ENCODE measurements at regions not wholly inside any gene's neighbourhood (a gene's known extent, or its start where the extent isn't known, plus 50 kb on each side); places are given as distances from the start of the nearest gene placed in this dataset.
A peak's percentile ranks its signal among the peaks of the same experiment; 100 is the strongest.

DNA sequence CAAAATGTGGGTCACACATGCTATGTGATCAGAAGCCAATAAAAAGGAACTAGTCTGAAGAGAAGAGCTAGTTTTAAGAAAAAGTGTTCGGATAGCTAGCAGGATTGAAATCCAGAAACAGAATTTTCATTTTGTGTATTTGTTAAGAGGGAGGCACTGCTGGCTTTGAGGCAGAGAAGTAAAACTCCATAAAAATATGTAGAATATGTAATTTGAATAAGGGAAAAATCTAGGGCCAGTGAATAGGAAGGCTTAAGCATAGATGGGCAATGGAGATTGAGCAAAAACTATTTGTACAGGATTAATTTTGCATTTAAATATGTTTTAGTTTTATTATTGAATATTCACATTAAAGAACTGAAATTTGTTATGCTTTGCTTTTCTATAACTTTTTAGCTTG is 399.9 kb upstream of the PITX2 start:
- Mint-ChIP-seq H3K4me3 (no peak overlapping the region), H3K27ac (no peak overlapping the region), H3K27me3 (ENCODE audit: insufficient read depth) (peaks cover 3% of the 10 kb centered on the region), H3K36me3 (ENCODE audit: low read depth) (no peaks in the 10 kb centered on the region), H3K4me1 (peaks cover 39% of the 10 kb centered on the region), H3K9me3 (no peaks in the 10 kb centered on the region)
- TF ChIP-seq, protein P1, sequence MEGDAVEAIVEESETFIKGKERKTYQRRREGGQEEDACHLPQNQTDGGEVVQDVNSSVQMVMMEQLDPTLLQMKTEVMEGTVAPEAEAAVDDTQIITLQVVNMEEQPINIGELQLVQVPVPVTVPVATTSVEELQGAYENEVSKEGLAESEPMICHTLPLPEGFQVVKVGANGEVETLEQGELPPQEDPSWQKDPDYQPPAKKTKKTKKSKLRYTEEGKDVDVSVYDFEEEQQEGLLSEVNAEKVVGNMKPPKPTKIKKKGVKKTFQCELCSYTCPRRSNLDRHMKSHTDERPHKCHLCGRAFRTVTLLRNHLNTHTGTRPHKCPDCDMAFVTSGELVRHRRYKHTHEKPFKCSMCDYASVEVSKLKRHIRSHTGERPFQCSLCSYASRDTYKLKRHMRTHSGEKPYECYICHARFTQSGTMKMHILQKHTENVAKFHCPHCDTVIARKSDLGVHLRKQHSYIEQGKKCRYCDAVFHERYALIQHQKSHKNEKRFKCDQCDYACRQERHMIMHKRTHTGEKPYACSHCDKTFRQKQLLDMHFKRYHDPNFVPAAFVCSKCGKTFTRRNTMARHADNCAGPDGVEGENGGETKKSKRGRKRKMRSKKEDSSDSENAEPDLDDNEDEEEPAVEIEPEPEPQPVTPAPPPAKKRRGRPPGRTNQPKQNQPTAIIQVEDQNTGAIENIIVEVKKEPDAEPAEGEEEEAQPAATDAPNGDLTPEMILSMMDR (conservative IDR thresholded peaks at IDR 0.05), result no peak
- Histone ChIP-seq H3K4me3 (ENCODE audit: low read length) (no peak overlapping the region), H3K27ac (ENCODE audit: low read depth, low read length) (no peak overlapping the region), H3K4me1 (ENCODE audit: control insufficient read depth, insufficient read depth, low read length) (peaks cover 9% of the 10 kb centered on the region), H3K9me3 (ENCODE audit: control insufficient read depth, low read length) (no peaks in the 10 kb centered on the region), H3K9ac (ENCODE audit: extremely low read depth, low read length, poor library complexity, severe bottlenecking) (no peak overlapping the region), H3K27me3 (ENCODE audit: control insufficient read depth, insufficient read depth, low read length, poor library complexity, severe bottlenecking) (no peaks in the 10 kb centered on the region), H3K36me3 (ENCODE audit: control insufficient read depth, insufficient read depth, low read length) (no peaks in the 10 kb centered on the region)
- 91 to 95% methylated on average over 1 of the region's 1 CpG for WGBS, 2 experiments (ENCODE audit: insufficient coverage in 1 of 2, insufficient read length in 1 of 2)
- no peak for DNase-seq

DNA sequence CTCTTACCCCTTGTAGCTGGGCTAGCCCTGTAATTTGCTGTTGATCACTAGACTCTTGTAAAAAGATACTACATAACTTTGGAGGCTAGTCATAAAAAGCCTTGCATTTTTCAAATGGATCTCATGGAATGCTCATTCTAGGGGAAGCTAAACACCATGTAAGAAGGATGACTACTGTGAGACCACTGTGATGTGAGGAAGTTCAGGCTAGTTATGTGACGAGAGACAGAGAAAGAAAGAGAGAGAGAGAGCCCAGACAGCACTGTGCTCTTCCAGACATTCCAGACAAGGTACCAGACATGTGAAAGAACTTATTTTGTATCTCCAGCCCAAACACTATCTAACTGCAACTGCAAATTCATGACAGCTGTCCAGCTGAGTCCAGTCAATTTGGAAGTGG is 404.6 kb upstream of the PITX2 start:
- Histone ChIP-seq H3K9me3 (ENCODE audit: control insufficient read depth, low read length) (peaks cover 6% of the 10 kb centered on the region), H3K36me3 (ENCODE audit: control insufficient read depth, insufficient read depth, low read length) (no peaks in the 10 kb centered on the region), H3K4me1 (ENCODE audit: control insufficient read depth, insufficient read depth, low read length) (no peaks in the 10 kb centered on the region), H3K4me3 (ENCODE audit: low read length) (no peak overlapping the region), H3K27ac (ENCODE audit: low read depth, low read length) (no peak overlapping the region), H3K9ac (ENCODE audit: extremely low read depth, low read length, poor library complexity, severe bottlenecking) (no peak overlapping the region), H3K27me3 (ENCODE audit: control insufficient read depth, insufficient read depth, low read length, poor library complexity, severe bottlenecking) (no peaks in the 10 kb centered on the region)
- DNase-seq, result no peak
- WGBS, 2 experiments (ENCODE audit: insufficient coverage in 1 of 2, insufficient read length in 1 of 2), result 87% methylated on average over 1 of the region's 1 CpG; no CpG with 5 or more reads in 1 of the 2 experiments
- H3K9me3 Mint-ChIP-seq, result no peaks in the 10 kb centered on the region
- H3K4me3 Mint-ChIP-seq, result no peak overlapping the region
- peaks cover 3% of the 10 kb centered on the region for H3K27me3 Mint-ChIP-seq (ENCODE audit: insufficient read depth)
- no peaks in the 10 kb centered on the region for H3K36me3 Mint-ChIP-seq (ENCODE audit: low read depth)
- peaks cover 13% of the 10 kb centered on the region for H3K4me1 Mint-ChIP-seq
- peak overlapping the region; percentile 17 for H3K27ac Mint-ChIP-seq
- TF ChIP-seq, protein P1 (conservative IDR thresholded peaks at IDR 0.05), result no peak

DNA sequence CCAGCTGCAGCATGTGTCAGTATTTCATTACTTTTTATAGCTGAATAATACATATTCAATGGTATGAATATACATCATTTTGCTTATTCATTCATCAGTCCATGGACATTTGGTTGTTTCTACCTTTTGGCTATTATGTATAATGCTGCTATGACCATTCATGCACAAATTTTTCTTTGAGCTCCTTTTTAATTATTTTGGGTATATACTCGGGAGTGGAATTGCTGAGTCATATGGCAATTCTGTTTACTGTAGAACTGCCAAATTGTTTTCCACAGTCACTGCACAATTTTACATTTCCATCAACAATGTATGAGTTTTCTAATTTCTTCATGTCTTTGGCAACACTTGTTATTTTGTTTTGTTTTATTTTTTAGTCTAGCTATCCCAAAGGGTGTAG is 405.9 kb upstream of the PITX2 start:
- no peak overlapping the region for H3K27ac ChIP-seq (ENCODE audit: low read depth, low read length)
- no peak overlapping the region for H3K9ac ChIP-seq (ENCODE audit: extremely low read depth, low read length, poor library complexity, severe bottlenecking)
- Mint-ChIP-seq H3K4me3 (no peak overlapping the region), H3K4me1 (peaks cover 13% of the 10 kb centered on the region), H3K36me3 (ENCODE audit: low read depth) (no peaks in the 10 kb centered on the region), H3K27me3 (ENCODE audit: insufficient read depth) (peaks cover 3% of the 10 kb centered on the region), H3K9me3 (no peaks in the 10 kb centered on the region), H3K27ac (no peak overlapping the region)
- H3K4me3 ChIP-seq (ENCODE audit: low read length), result no peak overlapping the region
- no peaks in the 10 kb centered on the region for H3K4me1 ChIP-seq (ENCODE audit: control insufficient read depth, insufficient read depth, low read length)
- TF ChIP-seq, protein P1 (conservative IDR thresholded peaks at IDR 0.05), result no peak
- H3K9me3 ChIP-seq (ENCODE audit: control insufficient read depth, low read length), result peaks cover 6% of the 10 kb centered on the region
- 89% methylated on average over 1 of the region's 1 CpG; no CpG with 5 or more reads in 1 of the 2 experiments for WGBS, 2 experiments (ENCODE audit: insufficient coverage in 1 of 2, insufficient read length in 1 of 2)
- H3K27me3 ChIP-seq (ENCODE audit: control insufficient read depth, insufficient read depth, low read length, poor library complexity, severe bottlenecking), result no peaks in the 10 kb centered on the region
- H3K36me3 ChIP-seq (ENCODE audit: control insufficient read depth, insufficient read depth, low read length), result no peaks in the 10 kb centered on the region
- DNase-seq, result no peak
